SH-SY5Y (cell line): ENCODE measurements at regions not wholly inside any gene's neighbourhood (a gene's known extent, or its start where the extent isn't known, plus 50 kb on each side); places are given as distances from the start of the nearest gene placed in this dataset.

ENCODE experiments used
- GATA2 ChIP-seq: IDR thresholded peaks from 2 replicates; pipeline ENCODE4 v1.6.1; 2011; ENCODE audit warnings: mild to moderate bottlenecking, low read depth, low read length
- GATA3 ChIP-seq: IDR thresholded peaks from 2 replicates; pipeline ENCODE4 v1.6.1; 2011; ENCODE audit warnings: low read depth, mild to moderate bottlenecking, low read length, moderate library complexity

- no peak for TF ChIP-seq GATA3
- TF ChIP-seq GATA2: no peak
Measured at GRCh38 chr5:1673042-1673677, 126.5 kb downstream of the MRPL36 start.
